Natural killer cell (primary cell): ENCODE measurements at regions not wholly inside any gene's neighbourhood (a gene's known extent, or its start where the extent isn't known, plus 50 kb on each side); places are given as distances from the start of the nearest gene placed in this dataset.

Experiments
- ATAC-seq, 3 donors: fragments of 150-1000 bp in 2 of 3; fragments of 200-7000 bp in 1 of 3; cut with Tn5 transposase; 1 replicate in 1 of 3; 2 replicates in 2 of 3; pipeline ENCODE4 v1.10.0; 2021; ENCODE audit warnings: mild to moderate bottlenecking in 2 of 3, moderate library complexity in 2 of 3
- DNase-seq, 2 donors: peaks; one replicate each; pipeline versions ENCODE4 v3.0.0 to v3.0.0-alpha.2; 2013 to 2021; ENCODE audit warnings: mixed read lengths in 1 of 2
- H3K27ac ChIP-seq: one replicate; pipeline ENCODE4 v1.5.1; 2013; ENCODE audit warnings: mild to moderate bottlenecking, low read length
- H3K27me3 ChIP-seq: one replicate; pipeline ENCODE4 v1.6.1; 2013; ENCODE audit warnings: low read length; ENCODE audit not compliant: control insufficient read depth, insufficient read depth
- H3K36me3 ChIP-seq: one replicate; pipeline ENCODE4 v1.6.1; 2013; ENCODE audit warnings: low read length; ENCODE audit not compliant: control insufficient read depth, insufficient read depth
- H3K4me1 ChIP-seq: one replicate; pipeline ENCODE4 v1.6.1; 2013; ENCODE audit warnings: low read length; ENCODE audit not compliant: control insufficient read depth, insufficient read depth
- H3K4me3 ChIP-seq: one replicate; pipeline ENCODE4 v1.5.1; 2013; ENCODE audit warnings: low read length
- H3K9me3 ChIP-seq: one replicate; pipeline ENCODE4 v1.6.1; 2013; ENCODE audit warnings: low read length; ENCODE audit not compliant: control insufficient read depth, insufficient read depth
- H3K27ac Mint-ChIP-seq, 2 donors: one replicate each; pipeline ENCODE4 v1.8.0; 2022; ENCODE audit warnings: mild to moderate bottlenecking in 2 of 2, mixed read lengths in 2 of 2, moderate library complexity in 1 of 2
- H3K27me3 Mint-ChIP-seq, 2 donors: one replicate each; pipeline ENCODE4 v1.8.0; 2022; ENCODE audit warnings: low read depth in 2 of 2, mixed read lengths in 2 of 2
- H3K36me3 Mint-ChIP-seq: one replicate; pipeline ENCODE4 v1.8.0; 2022; ENCODE audit warnings: mixed read lengths
- H3K4me1 Mint-ChIP-seq, 2 donors: one replicate each; pipeline ENCODE4 v1.8.0; 2022; ENCODE audit warnings: mixed read lengths in 2 of 2
- H3K4me3 Mint-ChIP-seq: one replicate; pipeline ENCODE4 v1.8.0; 2022; ENCODE audit warnings: mild to moderate bottlenecking, moderate library complexity, mixed read lengths
- H3K9me3 Mint-ChIP-seq, 2 donors: one replicate each; pipeline ENCODE4 v1.8.0; 2022; ENCODE audit warnings: mixed read lengths in 2 of 2
- WGBS: methylation state at CpG from one replicate; pipeline ENCODE4 v1.1.7; 2013; ENCODE audit warnings: missing lambda C conversion rate; ENCODE audit not compliant: insufficient coverage; 5-methylcytosine and 5-hydroxymethylcytosine counted together
- intact Hi-C: fragments of 100-400 bp; cut with micrococcal nuclease; formaldehyde crosslinking; loops from one replicate; pipeline ENCODE4 v1.14.2; 2022
- TF ChIP-seq, protein P1 (sequence below): fragments of 200-600 bp; IDR thresholded peaks from one replicate; pipeline ENCODE4 v1.8.0; 2022; ENCODE audit warnings: antibody characterized with exemption

DNA sequence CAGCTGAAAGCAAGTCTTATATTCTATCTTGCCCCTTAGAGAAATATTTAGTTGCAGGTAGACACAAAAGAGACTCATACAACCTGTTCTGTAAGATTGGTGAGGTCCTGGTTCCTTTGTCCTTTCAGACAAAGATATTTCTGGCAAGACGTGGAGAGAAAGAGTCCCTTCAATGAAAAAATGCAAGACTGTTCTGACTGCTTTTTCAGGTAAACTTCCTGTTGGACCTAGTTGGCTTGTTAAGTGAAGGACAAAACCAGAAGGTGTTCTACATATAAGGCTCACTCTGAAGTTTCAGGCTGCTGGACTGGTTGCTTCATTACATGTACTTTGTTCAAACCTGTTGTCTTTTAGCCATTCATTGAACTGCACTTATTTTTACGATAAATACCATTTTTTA, 119.0 kb upstream of the PTPRZ1 start:
- Histone ChIP-seq H3K27me3 (no peaks in the 10 kb centered on the region), H3K9me3 (no peaks in the 10 kb centered on the region), H3K4me1 (no peaks in the 10 kb centered on the region), H3K27ac (no peak overlapping the region), H3K4me3 (no peak overlapping the region), H3K36me3 (no peaks in the 10 kb centered on the region)
- Mint-ChIP-seq H3K27ac (no peak overlapping the region), H3K4me1 (no peaks in the 10 kb centered on the region), H3K27me3 (peaks cover 3 to 5% of the 10 kb centered on the region in 2 donors), H3K36me3 (no peaks in the 10 kb centered on the region), H3K9me3 (peaks cover 4% of the 10 kb centered on the region in 2 donors), H3K4me3 (no peak overlapping the region)
- DNase-seq = no peak
- no peak for ATAC-seq
- intact Hi-C loops = no loop called here
- TF ChIP-seq, protein P1, sequence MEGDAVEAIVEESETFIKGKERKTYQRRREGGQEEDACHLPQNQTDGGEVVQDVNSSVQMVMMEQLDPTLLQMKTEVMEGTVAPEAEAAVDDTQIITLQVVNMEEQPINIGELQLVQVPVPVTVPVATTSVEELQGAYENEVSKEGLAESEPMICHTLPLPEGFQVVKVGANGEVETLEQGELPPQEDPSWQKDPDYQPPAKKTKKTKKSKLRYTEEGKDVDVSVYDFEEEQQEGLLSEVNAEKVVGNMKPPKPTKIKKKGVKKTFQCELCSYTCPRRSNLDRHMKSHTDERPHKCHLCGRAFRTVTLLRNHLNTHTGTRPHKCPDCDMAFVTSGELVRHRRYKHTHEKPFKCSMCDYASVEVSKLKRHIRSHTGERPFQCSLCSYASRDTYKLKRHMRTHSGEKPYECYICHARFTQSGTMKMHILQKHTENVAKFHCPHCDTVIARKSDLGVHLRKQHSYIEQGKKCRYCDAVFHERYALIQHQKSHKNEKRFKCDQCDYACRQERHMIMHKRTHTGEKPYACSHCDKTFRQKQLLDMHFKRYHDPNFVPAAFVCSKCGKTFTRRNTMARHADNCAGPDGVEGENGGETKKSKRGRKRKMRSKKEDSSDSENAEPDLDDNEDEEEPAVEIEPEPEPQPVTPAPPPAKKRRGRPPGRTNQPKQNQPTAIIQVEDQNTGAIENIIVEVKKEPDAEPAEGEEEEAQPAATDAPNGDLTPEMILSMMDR = no peak
- WGBS = 78% methylated on average over 2 of the region's 2 CpGs

DNA sequence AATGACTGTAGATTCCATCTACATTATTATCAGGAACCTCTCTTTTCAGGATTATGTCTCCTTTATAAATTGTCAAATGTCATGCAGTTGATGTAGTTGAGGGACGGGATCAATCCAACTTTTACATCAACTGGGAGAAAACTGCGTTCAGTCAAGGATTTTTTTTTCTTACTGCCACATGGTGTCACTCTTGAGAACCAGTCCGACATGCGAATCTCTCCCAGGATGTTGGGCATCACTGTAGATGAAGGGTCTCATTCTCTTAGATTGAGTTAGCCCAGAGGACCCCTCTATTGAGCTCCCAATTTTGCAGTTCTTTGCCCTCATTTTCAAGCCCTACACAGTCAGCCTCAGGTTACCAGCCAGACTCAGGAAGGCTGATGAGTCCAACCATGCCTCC, 120.3 kb upstream of the PTPRZ1 start:
- ATAC-seq = no peak
- no peaks in the 10 kb centered on the region for H3K27me3 ChIP-seq
- no peak overlapping the region for H3K4me3 ChIP-seq
- TF ChIP-seq, protein P1 = no peak
- DNase-seq = no peak
- Mint-ChIP-seq H3K27me3 (peaks cover 3 to 5% of the 10 kb centered on the region in 2 donors), H3K9me3 (peaks cover 0 to 3% of the 10 kb centered on the region in 2 donors), H3K27ac (no peak overlapping the region), H3K4me1 (no peaks in the 10 kb centered on the region), H3K4me3 (no peak overlapping the region), H3K36me3 (no peaks in the 10 kb centered on the region)
- no peaks in the 10 kb centered on the region for H3K4me1 ChIP-seq
- no peaks in the 10 kb centered on the region for H3K36me3 ChIP-seq
- H3K27ac ChIP-seq = no peak overlapping the region
- no peaks in the 10 kb centered on the region for H3K9me3 ChIP-seq
- intact Hi-C loops = no loop called here
- WGBS = 37% methylated on average over 4 of the region's 4 CpGs

DNA sequence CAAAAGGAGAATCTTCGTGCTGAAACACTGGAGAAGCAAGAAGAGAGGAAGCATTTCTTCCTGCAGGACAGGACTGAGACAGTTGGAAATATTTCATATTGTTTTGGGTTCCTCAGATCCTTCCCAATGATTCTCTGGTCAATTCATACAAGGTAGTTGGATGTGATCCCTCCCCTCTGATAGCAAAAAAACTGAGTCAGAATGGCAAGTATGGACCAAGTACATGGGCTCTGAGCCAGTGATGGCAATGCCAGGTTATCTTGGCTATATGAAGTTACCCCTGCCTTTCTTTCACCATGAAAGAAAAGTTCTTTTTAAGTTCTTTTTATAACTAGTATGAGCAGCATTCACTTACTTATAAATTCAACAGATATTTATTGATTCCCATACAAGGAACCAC, 124.4 kb upstream of the PTPRZ1 start:
- DNase-seq (no peak), ATAC-seq (no peak)
- intact Hi-C loops = no loop called here
- no peaks in the 10 kb centered on the region for H3K4me1 Mint-ChIP-seq
- H3K27me3 Mint-ChIP-seq = peaks cover 3 to 5% of the 10 kb centered on the region in 2 donors
- Histone ChIP-seq H3K27me3 (no peaks in the 10 kb centered on the region), H3K4me1 (no peaks in the 10 kb centered on the region), H3K4me3 (no peak overlapping the region), H3K36me3 (no peaks in the 10 kb centered on the region), H3K27ac (no peak overlapping the region), H3K9me3 (no peaks in the 10 kb centered on the region)
- no peak overlapping the region for H3K4me3 Mint-ChIP-seq
- 36% methylated on average over 1 of the region's 1 CpG for WGBS
- H3K27ac Mint-ChIP-seq = no peak overlapping the region
- H3K9me3 Mint-ChIP-seq = peaks cover 0 to 3% of the 10 kb centered on the region in 2 donors
- TF ChIP-seq, protein P1 = no peak
- H3K36me3 Mint-ChIP-seq = no peaks in the 10 kb centered on the region

DNA sequence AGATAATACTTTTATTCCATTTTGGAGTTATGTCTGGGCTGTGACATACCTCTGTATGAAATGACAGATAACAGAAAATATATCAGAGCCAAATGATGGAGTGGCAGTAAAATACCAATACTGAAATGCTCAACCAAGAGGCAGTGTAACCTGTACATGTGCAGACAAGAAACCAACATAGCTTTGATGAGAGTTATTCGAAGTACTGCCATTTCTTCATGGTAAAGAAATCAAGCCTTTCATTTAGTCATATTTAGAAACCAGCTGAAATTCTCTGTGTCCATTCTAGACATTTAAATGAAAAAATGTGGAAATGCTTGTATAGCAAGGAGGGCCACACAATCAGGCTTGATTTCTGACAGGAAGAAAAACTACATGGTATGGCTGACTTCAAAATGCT, 127.1 kb upstream of the PTPRZ1 start:
- H3K4me1 Mint-ChIP-seq = no peaks in the 10 kb centered on the region
- Histone ChIP-seq H3K9me3 (no peaks in the 10 kb centered on the region), H3K27ac (no peak overlapping the region), H3K36me3 (no peaks in the 10 kb centered on the region), H3K27me3 (no peaks in the 10 kb centered on the region), H3K4me1 (no peaks in the 10 kb centered on the region), H3K4me3 (no peak overlapping the region)
- peaks cover 0 to under 1% of the 10 kb centered on the region in 2 donors for H3K27me3 Mint-ChIP-seq
- H3K27ac Mint-ChIP-seq = no peak overlapping the region
- ATAC-seq = no peak
- DNase-seq = no peak
- TF ChIP-seq, protein P1 = no peak
- H3K4me3 Mint-ChIP-seq = no peak overlapping the region
- WGBS = 89% methylated on average over 1 of the region's 1 CpG
- intact Hi-C loops = no loop called here
- no peaks in the 10 kb centered on the region for H3K36me3 Mint-ChIP-seq
- H3K9me3 Mint-ChIP-seq = peaks cover 3 to 4% of the 10 kb centered on the region in 2 donors
